Uterus (tissue), 3 donors: ENCODE measurements at regions not wholly inside any gene's neighbourhood (a gene's known extent, or its start where the extent isn't known, plus 50 kb on each side); places are given as distances from the start of the nearest gene placed in this dataset.

Experiments
- DNase-seq, 2 donors: peaks; one replicate each; pipeline ENCODE4 v3.0.0-alpha.2; 2019 to 2020
- H3K27ac ChIP-seq, 2 donors: fragments of 200-600 bp; sonication (generic); 1 replicate in 1 of 2; 2 replicates in 1 of 2; pipeline ENCODE4 v1.5.1; 2016 to 2018
- H3K27me3 ChIP-seq, 2 donors: fragments of 200-600 bp; sonication (generic); one replicate each; pipeline ENCODE4 v1.5.1; 2018 to 2019; ENCODE audit warnings: control low read depth in 1 of 2
- H3K36me3 ChIP-seq, 2 donors: fragments of 200-600 bp; sonication (generic); one replicate each; pipeline ENCODE4 v1.5.1; 2019; ENCODE audit warnings: control low read depth in 1 of 2
- H3K4me1 ChIP-seq, 2 donors: fragments of 200-600 bp; sonication (generic); one replicate each; pipeline ENCODE4 v1.5.1; 2018 to 2019; ENCODE audit warnings: control low read depth in 1 of 2
- H3K4me3 ChIP-seq, 2 donors: fragments of 200-600 bp; sonication (generic); 1 replicate in 1 of 2; 2 replicates in 1 of 2; pipeline ENCODE4 v1.5.1; 2018 to 2019; ENCODE audit warnings: mild to moderate bottlenecking in 1 of 2
- H3K9me3 ChIP-seq, 2 donors: fragments of 200-600 bp; sonication (generic); one replicate each; pipeline ENCODE4 v1.5.1; 2019; ENCODE audit warnings: control low read depth in 1 of 2
- POLR2A ChIP-seq, 2 donors: fragments of 450-650 bp; IDR thresholded peaks; one replicate each; pipeline ENCODE4 v1.6.1; 2016; ENCODE audit warnings: antibody characterized with exemption in 2 of 2, mild to moderate bottlenecking in 1 of 2, moderate library complexity in 1 of 2
- intact Hi-C: fragments of 100-400 bp; cut with DNase I; formaldehyde crosslinking; loops from one replicate; pipeline ENCODE4 v1.15.1; 2023; ENCODE audit warnings: low total_unique reads
- TF ChIP-seq, protein P1 (sequence below), 4 experiments: fragments of 200-600 bp in 2 of 4; fragments of 450-650 bp in 2 of 4; sonication (generic) in 2 of 4; IDR thresholded peaks; one replicate each; pipeline ENCODE4 v1.5.1; 2016 to 2019; ENCODE audit warnings: antibody characterized with exemption in 4 of 4, mild to moderate bottlenecking in 2 of 4, moderate library complexity in 1 of 4
- donor health status: DM: yes; HTN: yes; CAD: no.

DNA sequence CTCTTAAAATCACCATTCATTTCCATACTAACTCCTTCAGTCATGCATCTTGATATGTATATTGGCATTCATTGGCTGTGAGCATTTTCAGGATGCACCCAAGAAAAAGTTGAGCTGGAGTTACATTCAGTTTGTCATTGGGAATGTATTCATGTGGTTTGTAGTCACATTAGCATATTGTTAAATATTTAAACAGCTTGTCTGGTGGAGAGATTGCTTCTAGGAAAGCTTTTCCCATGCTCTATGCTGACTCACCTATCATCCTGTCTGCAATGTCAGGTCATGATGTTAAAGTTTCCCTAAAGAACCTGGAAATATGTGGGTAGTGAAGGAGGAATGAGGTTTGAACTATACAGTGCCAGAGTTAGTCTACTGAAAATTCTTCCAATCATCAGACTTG is 583.6 kb downstream of the GALC start:
- DNase-seq = no peak
- Histone ChIP-seq H3K4me3 (no peak overlapping the region), H3K36me3 (no peaks in the 10 kb centered on the region), H3K27ac (no peak overlapping the region), H3K27me3 (no peaks in the 10 kb centered on the region), H3K4me1 (peaks cover 0 to 5% of the 10 kb centered on the region in 2 donors), H3K9me3 (no peaks in the 10 kb centered on the region)
- no peak for TF ChIP-seq POLR2A (IDR thresholded peaks at IDR 0.05)
- TF ChIP-seq, protein P1, sequence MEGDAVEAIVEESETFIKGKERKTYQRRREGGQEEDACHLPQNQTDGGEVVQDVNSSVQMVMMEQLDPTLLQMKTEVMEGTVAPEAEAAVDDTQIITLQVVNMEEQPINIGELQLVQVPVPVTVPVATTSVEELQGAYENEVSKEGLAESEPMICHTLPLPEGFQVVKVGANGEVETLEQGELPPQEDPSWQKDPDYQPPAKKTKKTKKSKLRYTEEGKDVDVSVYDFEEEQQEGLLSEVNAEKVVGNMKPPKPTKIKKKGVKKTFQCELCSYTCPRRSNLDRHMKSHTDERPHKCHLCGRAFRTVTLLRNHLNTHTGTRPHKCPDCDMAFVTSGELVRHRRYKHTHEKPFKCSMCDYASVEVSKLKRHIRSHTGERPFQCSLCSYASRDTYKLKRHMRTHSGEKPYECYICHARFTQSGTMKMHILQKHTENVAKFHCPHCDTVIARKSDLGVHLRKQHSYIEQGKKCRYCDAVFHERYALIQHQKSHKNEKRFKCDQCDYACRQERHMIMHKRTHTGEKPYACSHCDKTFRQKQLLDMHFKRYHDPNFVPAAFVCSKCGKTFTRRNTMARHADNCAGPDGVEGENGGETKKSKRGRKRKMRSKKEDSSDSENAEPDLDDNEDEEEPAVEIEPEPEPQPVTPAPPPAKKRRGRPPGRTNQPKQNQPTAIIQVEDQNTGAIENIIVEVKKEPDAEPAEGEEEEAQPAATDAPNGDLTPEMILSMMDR (IDR thresholded peaks at IDR 0.05) = no peak
- intact Hi-C loops = no loop called here

DNA sequence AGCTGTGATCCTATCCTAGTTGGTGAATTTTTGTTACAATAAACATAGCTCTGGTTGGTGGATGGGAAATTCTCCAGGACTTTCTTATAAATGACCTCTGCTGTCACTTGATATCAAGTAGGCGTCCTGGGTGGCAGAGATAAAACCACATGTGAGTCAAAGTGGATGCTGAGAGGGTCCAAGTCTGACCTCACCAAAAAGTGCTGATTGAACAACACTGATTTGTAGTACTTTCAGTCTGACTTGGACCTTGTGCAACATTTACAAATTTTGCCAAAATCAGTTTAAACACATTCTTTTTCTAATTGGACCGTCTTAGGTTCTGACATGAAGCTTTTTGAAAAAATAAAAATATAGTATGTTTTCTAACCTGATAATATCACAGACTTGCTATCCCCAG is 585.6 kb downstream of the GALC start:
- H3K4me1 ChIP-seq = peaks cover 0 to 6% of the 10 kb centered on the region in 2 donors
- intact Hi-C loops = no loop called here
- no peak for DNase-seq
- TF ChIP-seq POLR2A (IDR thresholded peaks at IDR 0.05) = no peak
- TF ChIP-seq, protein P1 (IDR thresholded peaks at IDR 0.05) = no peak
- peak overlapping the region; percentile 71 to 79 for H3K27ac ChIP-seq
- H3K4me3 ChIP-seq = no peak overlapping the region
- no peaks in the 10 kb centered on the region for H3K36me3 ChIP-seq
- no peaks in the 10 kb centered on the region for H3K27me3 ChIP-seq
- H3K9me3 ChIP-seq = no peaks in the 10 kb centered on the region

DNA sequence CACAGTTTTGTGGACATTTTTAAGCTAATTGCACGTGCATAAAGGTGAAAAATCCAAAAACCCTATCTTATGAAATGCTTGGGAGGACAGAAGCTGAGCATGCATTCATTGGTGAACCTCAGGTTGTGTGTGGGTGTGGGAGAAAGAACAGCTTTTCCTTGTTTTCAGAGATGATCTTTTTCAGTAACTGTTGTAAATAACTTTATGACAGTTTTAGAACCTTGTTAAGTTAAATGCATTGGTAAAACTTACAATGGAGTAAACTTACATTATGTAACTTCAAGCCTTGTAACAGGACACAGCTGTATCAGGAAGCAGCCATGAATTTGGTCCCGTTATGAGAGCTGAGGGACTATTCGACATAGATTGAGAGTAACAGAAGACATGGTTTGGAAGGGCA is 587.4 kb downstream of the GALC start:
- no peak for DNase-seq
- H3K4me3 ChIP-seq = no peak overlapping the region
- intact Hi-C loops = no loop called here
- H3K9me3 ChIP-seq = no peaks in the 10 kb centered on the region
- no peaks in the 10 kb centered on the region for H3K27me3 ChIP-seq
- no peaks in the 10 kb centered on the region for H3K36me3 ChIP-seq
- peak overlapping the region; percentile 71 to 79 for H3K27ac ChIP-seq
- TF ChIP-seq, protein P1 (IDR thresholded peaks at IDR 0.05) = no peak
- TF ChIP-seq POLR2A (IDR thresholded peaks at IDR 0.05) = no peak
- peaks cover 0 to 6% of the 10 kb centered on the region in 2 donors for H3K4me1 ChIP-seq

DNA sequence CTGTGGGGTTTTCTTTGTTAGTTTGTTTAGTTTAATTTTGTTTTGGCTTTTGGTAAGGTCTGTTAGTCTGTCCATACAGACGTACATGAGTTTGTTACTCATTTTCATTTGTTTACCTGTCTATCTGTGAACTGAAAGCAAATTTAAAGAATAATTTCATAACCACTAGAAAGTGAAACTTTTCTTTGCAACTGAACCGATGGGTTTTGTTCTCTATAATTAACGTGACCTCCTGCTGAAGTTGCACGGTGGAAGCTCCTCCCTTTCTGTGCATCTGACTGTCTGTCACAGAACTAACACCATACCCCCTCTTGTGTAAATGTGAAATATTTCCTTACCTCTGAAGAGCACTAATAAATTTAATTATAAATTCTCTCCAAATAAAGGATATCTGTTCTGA is 595.5 kb downstream of the GALC start:
- Histone ChIP-seq H3K9me3 (no peaks in the 10 kb centered on the region), H3K27me3 (no peaks in the 10 kb centered on the region), H3K36me3 (no peaks in the 10 kb centered on the region), H3K4me1 (peaks cover 0 to 3% of the 10 kb centered on the region in 2 donors), H3K27ac (no peak overlapping the region), H3K4me3 (no peak overlapping the region)
- intact Hi-C loops = no loop called here
- DNase-seq = no peak
- TF ChIP-seq POLR2A (IDR thresholded peaks at IDR 0.05) = no peak
- TF ChIP-seq, protein P1 (IDR thresholded peaks at IDR 0.05) = no peak

DNA sequence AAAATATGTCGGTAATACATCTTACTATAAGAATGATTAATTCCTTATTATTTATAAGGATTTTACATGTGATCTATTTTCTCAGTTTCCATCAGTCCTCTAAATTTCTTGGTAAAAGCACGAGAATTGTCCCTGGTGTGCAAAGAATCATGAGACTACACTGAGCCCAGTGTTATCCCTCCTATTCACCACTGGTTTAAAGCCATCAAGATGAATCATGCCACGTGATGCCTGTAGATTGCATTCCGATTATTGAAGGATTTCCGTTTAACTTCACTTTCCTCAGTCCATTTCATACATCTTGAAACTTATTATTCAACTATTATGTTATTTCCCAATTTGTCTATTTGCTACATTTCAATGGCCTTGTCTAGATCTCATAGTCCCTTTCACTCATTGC is 601.9 kb downstream of the GALC start:
- no peak for DNase-seq
- Histone ChIP-seq H3K9me3 (no peaks in the 10 kb centered on the region), H3K27ac (no peak overlapping the region), H3K27me3 (no peaks in the 10 kb centered on the region), H3K4me3 (no peak overlapping the region), H3K4me1 (peaks cover 0 to 9% of the 10 kb centered on the region in 2 donors), H3K36me3 (no peaks in the 10 kb centered on the region)
- intact Hi-C loops = no loop called here
- no peak for TF ChIP-seq POLR2A (IDR thresholded peaks at IDR 0.05)
- TF ChIP-seq, protein P1 (IDR thresholded peaks at IDR 0.05) = no peak
